ENCODE measurements at regions not wholly inside any gene's neighbourhood (a gene's known extent, or its start where the extent isn't known, plus 50 kb on each side); places are given as distances from the start of the nearest gene placed in this dataset.

GRCh38 chr2:146392631-146393030, 1452.2 kb upstream of the ACVR2A start:
- WGBS, 2 donors = 65 to 71% methylated on average over 8 of the region's 8 CpGs
- Histone ChIP-seq H3K27ac (no peak overlapping the region), H3K36me3 (no peaks in the 10 kb centered on the region), H3K9me3 (no peaks in the 10 kb centered on the region), H3K4me1 (no peaks in the 10 kb centered on the region), H3K4me3 (no peak overlapping the region), H3K27me3 (no peaks in the 10 kb centered on the region)
- intact Hi-C loops (cut with DNase I) = no loop called here
- no peak for DNase-seq
- TF ChIP-seq CTCF (IDR thresholded peaks at IDR 0.05) (no peak), POLR2A (IDR thresholded peaks at IDR 0.05) (no peak), POLR2AphosphoS5 (IDR thresholded peaks at IDR 0.05) (no peak), EP300 (IDR thresholded peaks at IDR 0.05) (no peak)

GRCh38 chr2:146392186-146392585, 1452.6 kb upstream of the ACVR2A start:
- Histone ChIP-seq H3K27me3 (no peaks in the 10 kb centered on the region), H3K4me3 (no peak overlapping the region), H3K4me1 (no peaks in the 10 kb centered on the region), H3K36me3 (no peaks in the 10 kb centered on the region), H3K9me3 (no peaks in the 10 kb centered on the region), H3K27ac (no peak overlapping the region)
- intact Hi-C loops (cut with DNase I) = no loop called here
- WGBS, 2 donors = 85 to 90% methylated on average over 10 of the region's 10 CpGs
- no peak for DNase-seq
- no peak for TF ChIP-seq CTCF (IDR thresholded peaks at IDR 0.05)
- no peak for TF ChIP-seq EP300 (IDR thresholded peaks at IDR 0.05)
- no peak for TF ChIP-seq POLR2AphosphoS5 (IDR thresholded peaks at IDR 0.05)
- no peak for TF ChIP-seq POLR2A (IDR thresholded peaks at IDR 0.05)

GRCh38 chr2:146388757-146389156, 1456.1 kb upstream of the ACVR2A start:
- 32 to 67% methylated on average over 2 of the region's 2 CpGs for WGBS, 2 donors

GRCh38 chr2:146386096-146386495, 1458.7 kb upstream of the ACVR2A start:
- H3K36me3 ChIP-seq = no peaks in the 10 kb centered on the region
- H3K27ac ChIP-seq = no peak overlapping the region
- H3K4me3 ChIP-seq = no peak overlapping the region
- DNase-seq = no peak
- no peak for TF ChIP-seq POLR2AphosphoS5 (IDR thresholded peaks at IDR 0.05)
- no peak for TF ChIP-seq EP300 (IDR thresholded peaks at IDR 0.05)
- no peak for TF ChIP-seq POLR2A (IDR thresholded peaks at IDR 0.05)
- TF ChIP-seq CTCF (IDR thresholded peaks at IDR 0.05) = no peak
- no peaks in the 10 kb centered on the region for H3K4me1 ChIP-seq
- intact Hi-C loops (cut with DNase I) = no loop called here
- WGBS, 2 donors = 71 to 86% methylated on average over 1 of the region's 1 CpG
- no peaks in the 10 kb centered on the region for H3K9me3 ChIP-seq
- H3K27me3 ChIP-seq = no peaks in the 10 kb centered on the region

More at GRCh38 chr2:146388757-146389156, 1456.1 kb upstream of the ACVR2A start:
- Histone ChIP-seq H3K36me3 (no peaks in the 10 kb centered on the region), H3K9me3 (no peaks in the 10 kb centered on the region), H3K4me3 (no peak overlapping the region), H3K27ac (no peak overlapping the region), H3K27me3 (no peaks in the 10 kb centered on the region), H3K4me1 (no peaks in the 10 kb centered on the region)
- TF ChIP-seq EP300 (IDR thresholded peaks at IDR 0.05) = no peak
- TF ChIP-seq POLR2A (IDR thresholded peaks at IDR 0.05) = no peak
- no peak for TF ChIP-seq CTCF (IDR thresholded peaks at IDR 0.05)
- no peak for TF ChIP-seq POLR2AphosphoS5 (IDR thresholded peaks at IDR 0.05)
- intact Hi-C loops (cut with DNase I) = no loop called here
- DNase-seq = no peak

GRCh38 chr2:146385031-146385430, 1459.8 kb upstream of the ACVR2A start:
- Histone ChIP-seq H3K4me3 (no peak overlapping the region), H3K4me1 (no peaks in the 10 kb centered on the region), H3K9me3 (no peaks in the 10 kb centered on the region), H3K27me3 (no peaks in the 10 kb centered on the region), H3K27ac (no peak overlapping the region), H3K36me3 (no peaks in the 10 kb centered on the region)
- DNase-seq = no peak
- intact Hi-C loops (cut with DNase I) = no loop called here
- 78 to 80% methylated on average over 5 of the region's 5 CpGs for WGBS, 2 donors
- TF ChIP-seq CTCF (IDR thresholded peaks at IDR 0.05) (no peak), EP300 (IDR thresholded peaks at IDR 0.05) (no peak), POLR2A (IDR thresholded peaks at IDR 0.05) (no peak), POLR2AphosphoS5 (IDR thresholded peaks at IDR 0.05) (no peak)

Data from sigmoid colon (tissue), 6 donors.